Stimulated activated memory B cell treated with anti-CD40 and anti-IgM and Interleukin-4, amounts not matched to agents 10 μg/mL and 1 μg/mL and 100 μg/mL, for 72 hours (primary cell): ENCODE measurements at regions not wholly inside any gene's neighbourhood (a gene's known extent, or its start where the extent isn't known, plus 50 kb on each side); places are given as distances from the start of the nearest gene placed in this dataset.

ENCODE experiments used
- ATAC-seq: fragments of 150-1000 bp; cut with Tn5 transposase; 2 replicates; pipeline ENCODE4 v1.10.0; 2021
- H3K27ac Mint-ChIP-seq: one replicate; pipeline ENCODE4 v1.8.0; 2022; ENCODE audit warnings: mild to moderate bottlenecking, mixed read lengths
- H3K27me3 Mint-ChIP-seq: one replicate; pipeline ENCODE4 v1.8.0; 2022; ENCODE audit warnings: mixed read lengths
- H3K36me3 Mint-ChIP-seq: one replicate; pipeline ENCODE4 v1.8.0; 2022; ENCODE audit warnings: mixed read lengths
- H3K4me1 Mint-ChIP-seq: one replicate; pipeline ENCODE4 v1.8.0; 2022; ENCODE audit warnings: mixed read lengths
- H3K4me3 Mint-ChIP-seq: one replicate; pipeline ENCODE4 v1.8.0; 2022; ENCODE audit warnings: mild to moderate bottlenecking, moderate library complexity, mixed read lengths
- H3K9me3 Mint-ChIP-seq: one replicate; pipeline ENCODE4 v1.8.0; 2022; ENCODE audit warnings: mixed read lengths

- Mint-ChIP-seq H3K4me1 (no peaks in the 10 kb centered on the region), H3K4me3 (no peak overlapping the region), H3K36me3 (no peaks in the 10 kb centered on the region), H3K9me3 (no peaks in the 10 kb centered on the region), H3K27me3 (no peaks in the 10 kb centered on the region), H3K27ac (no peak overlapping the region)
- no peak for ATAC-seq
Measured at GRCh38 chr5:20420991-20421595, 433.1 kb upstream of the CDH18 start.
